GM18868 (cell line): ENCODE measurements at regions not wholly inside any gene's neighbourhood (a gene's known extent, or its start where the extent isn't known, plus 50 kb on each side); places are given as distances from the start of the nearest gene placed in this dataset.
"Not testable (repeated sequence)": the region's sequence is repeated elsewhere in the genome, so short reads cannot be mapped to it uniquely, and the experiment has no call there.

ENCODE experiments used
- ATAC-seq: cut with Tn5 transposase; IDR thresholded peaks from one replicate; pipeline ENCODE4 v1.9.1; 2021; ENCODE audit warnings: mild to moderate bottlenecking, moderate library complexity; ENCODE audit not compliant: unreplicated experiment

DNA sequence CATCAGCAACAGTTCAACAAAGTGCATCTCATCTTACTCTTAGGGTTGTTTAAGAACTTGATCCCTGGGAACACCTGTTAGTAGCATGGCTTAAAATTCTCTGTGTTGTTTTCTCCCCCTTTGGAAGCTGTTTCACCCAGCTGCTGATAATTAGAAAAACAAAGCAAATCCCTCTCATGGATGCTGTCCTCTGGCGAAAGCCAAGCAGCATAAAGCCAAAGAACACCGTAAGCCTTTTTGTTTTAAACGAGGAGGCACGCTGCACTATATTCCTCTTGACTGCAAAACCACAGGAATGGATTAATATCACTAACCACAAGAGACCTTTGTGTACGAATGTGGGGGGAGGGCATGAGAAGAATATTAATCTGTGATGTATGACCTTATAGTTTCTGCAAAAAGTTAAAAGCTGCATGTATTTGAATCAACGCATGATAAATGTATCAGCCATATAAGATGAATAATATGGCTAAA lies 923.2 kb downstream of the LTN1 start:
- ATAC-seq = no peak

DNA sequence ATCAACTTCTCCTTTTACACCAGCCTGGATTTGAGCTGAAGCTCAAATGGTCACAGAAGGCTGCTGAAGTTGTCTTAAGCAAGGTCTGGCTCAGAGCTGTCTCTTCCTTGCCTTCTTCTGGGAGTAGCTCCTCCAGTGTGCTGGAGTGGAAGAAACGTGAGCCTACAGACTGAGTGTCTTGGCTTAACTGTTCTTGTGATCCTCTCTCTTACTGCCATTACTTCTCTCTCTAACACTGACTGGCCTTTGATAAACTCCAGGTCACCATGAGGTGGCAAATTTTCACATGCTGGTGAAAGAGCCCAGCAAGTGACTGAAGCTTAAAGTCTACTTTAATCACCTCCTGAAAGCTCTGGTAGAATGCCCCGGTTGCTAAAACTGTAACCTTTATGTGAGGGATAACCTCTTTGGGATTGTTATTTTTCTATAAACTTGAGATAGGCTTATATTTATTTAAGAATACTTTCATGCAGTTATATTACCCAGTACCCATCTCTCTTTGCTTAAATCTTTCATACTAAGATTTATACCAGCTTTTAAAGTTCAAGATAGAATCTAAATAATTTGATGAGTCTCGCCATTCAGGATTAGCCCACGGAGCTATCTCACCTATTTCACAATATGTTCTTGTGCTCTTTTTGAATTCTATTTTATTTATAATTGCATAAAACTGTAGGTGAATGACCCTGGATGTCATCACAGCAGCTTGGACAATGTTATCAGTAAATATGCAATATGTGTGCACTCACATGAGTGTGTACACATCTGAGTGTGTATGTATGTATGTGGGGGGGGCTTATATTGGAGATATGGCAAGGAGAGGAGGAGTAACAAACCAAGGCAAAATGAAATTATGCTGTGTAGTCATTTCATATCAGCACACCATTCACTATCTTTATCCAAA lies 924.0 kb downstream of the LTN1 start:
- ATAC-seq = no peak

DNA sequence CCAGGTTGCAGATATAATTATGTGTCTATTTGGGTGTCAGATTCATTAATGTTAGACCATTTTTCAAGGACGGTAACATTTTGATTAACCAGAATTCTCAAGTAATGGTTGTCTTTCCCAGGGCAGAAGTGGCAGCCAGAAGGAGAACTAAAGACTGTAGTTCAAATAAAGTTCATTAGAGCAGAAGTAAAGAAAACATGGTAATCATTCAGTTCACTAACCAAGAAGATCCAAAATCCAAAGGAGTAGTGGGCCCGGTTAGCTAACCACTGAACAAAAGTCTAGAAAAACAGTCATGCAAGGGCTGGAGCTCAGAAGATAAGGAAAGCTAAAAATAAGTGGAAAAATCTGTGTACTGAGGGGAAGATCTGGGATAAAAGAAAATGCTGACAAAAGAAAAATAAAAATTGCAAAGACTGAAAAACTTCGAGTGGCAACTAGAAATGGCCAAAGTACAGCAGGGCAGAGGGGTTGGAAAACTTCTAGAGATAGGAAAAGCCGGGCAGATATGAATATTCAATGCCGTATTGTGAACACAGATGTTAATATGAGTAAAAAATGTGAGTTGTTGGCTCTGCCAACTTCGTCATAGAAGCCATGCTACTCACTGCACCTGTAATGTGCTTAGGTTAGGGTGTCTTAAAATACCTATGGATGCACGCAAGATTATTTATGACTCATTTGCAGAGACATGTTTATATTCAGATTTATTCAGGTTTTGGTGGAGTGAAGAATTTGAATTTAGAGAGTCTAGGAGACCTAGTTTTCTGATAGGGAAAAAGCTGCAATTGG lies 925.9 kb downstream of the LTN1 start:
- ATAC-seq = no peak

DNA sequence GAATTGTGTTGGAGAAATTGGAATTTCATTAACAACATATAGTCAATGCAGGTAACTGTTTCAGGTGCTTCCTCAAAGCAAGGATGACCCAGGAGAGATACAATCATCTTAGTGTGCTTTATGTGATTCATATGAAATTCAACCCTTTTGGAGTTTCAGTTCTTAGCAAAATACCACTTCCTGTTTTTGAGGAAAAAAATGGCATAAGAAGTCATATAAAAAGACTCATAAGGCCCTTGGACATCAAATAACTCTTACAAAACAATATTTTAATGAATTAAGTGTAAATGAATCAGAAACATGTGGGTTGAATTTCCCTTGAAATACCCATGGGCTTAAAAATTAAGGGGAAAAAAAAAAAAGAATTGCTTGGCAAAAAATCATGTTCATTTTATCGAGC lies 926.6 kb downstream of the LTN1 start:
- ATAC-seq = peak; percentile 71

DNA sequence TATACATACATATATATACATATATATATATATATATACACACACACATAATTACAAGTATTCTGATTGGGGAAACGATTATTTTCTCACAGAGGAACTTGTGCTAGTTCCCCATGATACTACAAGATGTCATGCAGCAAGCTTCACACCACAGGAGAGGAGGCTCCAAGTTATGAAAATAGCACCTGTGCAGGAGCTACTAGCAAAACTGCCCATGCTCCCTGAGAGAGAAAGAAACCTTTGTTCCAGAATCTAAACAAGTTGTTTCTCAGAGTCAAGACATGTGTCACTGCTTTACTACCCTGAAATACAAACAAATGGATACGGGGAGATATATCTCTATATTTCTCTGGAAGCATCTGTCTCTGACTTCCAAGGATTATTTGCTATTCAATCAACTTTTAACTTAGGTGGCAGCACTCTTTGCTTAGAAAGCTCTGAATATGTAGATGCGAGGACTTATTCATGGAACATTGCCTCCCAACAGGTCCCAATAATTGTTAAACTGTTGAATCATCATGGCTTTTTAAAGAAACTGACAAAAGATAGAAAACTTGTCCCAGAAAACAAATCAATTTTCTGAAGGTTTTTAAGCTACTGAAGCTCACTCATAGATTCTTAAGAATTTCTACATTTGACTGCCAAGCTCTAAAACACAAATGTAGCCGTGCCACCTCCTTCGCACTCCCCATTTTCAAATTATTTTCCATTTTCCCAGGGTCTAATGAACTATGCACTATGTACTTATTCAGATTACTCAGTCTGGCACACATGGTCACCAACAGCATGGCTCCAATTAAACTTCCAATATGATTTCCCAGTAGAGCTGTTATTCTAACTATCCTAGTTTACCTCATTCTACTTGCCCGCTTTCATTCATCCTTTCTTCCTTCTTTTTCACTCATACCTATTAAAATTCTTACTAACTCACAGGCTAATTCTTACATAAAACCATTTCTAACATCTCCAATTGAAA lies 929.1 kb downstream of the LTN1 start:
- ATAC-seq = no peak

DNA sequence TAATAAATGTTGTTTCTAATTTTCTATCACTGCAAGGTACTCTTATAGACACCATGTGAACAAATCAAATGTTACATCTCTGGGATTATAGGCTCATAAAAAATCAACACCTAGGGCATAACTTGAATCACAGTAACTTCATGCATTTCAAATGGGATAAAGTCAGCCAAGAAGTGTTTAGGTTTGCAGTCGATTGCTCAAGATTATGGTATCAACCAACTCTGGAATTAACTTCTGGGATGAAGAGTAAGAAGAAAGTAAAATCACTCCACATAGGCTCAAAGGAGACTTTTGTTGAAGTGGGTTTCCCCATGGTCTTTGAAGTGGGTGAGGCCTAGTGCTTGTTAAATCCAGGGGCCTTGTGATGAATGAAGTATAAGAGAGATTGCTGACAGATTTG lies 939.7 kb downstream of the LTN1 start:
- not testable (repeated sequence) for ATAC-seq

DNA sequence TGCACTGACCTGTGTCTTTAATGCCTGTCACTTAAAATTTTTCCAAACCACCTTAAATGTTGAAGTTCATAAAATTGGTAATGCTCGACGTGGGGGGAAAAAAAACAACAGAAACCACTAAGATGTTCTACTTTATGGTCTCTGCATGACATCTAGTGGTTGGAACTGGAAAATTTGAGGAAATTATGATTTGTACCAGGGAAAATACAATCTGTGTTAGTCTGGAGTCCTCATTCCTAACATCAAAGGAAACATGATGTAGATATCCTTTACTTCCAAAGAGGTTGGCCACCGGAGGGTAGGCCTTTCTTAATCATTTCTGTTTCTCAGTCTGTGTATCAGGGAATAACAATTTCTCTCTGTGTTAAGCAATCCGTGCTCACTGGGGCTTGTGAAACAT lies 941.0 kb downstream of the LTN1 start:
- ATAC-seq = peak; percentile 64

DNA sequence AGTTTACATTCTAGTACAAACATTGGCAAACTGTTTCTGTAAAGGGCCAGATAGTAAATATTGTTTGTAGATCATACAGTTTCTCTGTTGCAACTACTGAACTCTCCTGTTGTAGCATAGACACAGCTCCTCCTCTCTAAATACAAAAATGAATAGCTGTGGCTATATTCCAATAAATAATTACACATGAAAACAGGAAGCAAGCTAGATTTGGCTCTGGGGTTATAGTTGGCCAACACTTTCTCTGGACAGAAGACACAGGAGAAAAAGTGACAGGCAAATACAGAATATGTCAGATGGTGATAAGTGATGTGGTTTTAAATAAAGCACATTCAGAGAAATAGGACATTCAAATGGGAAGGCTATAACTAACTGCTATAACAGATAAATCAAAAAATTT lies 957.0 kb downstream of the LTN1 start:
- not testable (repeated sequence) for ATAC-seq

DNA sequence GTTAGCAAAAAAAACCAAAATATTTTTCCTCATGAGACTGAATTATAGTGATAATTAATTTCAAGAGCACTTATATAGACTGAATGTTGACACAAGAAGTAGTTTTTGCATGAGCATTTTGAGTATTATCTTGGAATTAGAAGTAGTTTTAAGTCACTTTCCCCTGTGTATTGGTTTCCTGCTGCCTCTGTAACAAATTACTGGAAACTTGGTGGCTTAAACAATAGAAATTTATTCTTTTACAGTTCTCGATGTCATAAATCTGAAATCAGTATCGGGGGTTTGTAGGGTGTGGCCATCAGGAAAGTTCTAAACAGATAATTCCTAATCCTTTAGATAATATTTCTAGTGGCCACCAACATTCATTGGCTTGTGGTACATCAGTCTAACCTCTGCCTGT lies 957.8 kb downstream of the LTN1 start:
- not testable (repeated sequence) for ATAC-seq

DNA sequence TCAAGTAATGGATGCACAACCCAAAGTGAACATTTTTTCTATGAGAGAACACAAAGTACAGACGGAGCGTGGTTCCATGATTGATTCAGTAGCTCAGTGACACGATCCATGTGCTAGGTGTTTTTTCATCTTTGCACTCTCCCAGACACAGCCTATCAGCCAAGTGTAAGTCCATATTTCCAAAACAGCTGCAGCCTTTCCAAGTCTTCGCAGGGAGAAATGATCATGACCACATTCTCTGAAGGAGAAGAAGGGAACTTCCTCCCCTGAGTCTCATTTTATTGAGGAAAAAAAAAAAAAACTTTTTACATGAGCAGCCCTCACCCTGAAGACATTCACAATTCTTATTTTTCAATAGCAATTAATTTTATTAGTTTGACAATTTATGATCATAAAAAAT lies 958.3 kb downstream of the LTN1 start:
- ATAC-seq = not testable (repeated sequence)

DNA sequence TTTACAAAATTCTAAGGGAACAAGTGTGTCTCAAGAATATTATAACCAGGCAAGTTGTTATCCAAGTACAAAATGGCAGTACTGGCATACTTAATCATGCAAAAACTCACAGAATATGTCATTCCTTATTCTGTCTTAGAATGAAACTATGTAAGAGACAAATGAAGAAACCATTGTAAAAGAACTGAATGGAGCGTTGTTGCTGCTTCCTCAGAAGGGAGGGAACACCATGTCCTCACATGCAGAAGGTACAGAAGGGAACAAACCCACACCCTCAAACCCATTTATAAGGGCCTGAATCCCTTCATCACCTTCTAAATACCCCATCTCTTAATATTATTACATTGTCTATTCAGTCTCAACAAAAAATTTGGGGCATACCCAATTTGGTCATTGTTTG lies 960.0 kb downstream of the LTN1 start:
- not testable (repeated sequence) for ATAC-seq

DNA sequence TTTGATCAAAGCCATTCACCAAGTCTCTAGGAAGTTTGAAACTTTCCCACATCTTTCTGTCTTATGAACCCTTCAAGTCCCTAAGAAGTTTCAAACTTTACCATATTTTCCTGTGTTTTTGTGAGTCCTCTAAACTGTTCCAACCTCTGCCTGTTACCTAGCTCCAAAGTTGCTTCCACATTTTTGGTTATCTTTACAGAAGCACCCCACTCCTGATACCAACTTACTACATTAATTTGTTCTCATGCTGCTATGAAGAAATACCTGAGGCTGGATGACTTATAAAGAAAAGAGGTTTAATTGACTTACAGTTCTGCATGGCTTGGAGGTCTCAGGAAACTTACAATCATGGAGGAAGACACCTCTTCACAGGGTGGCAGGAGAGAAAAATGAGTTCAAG lies 961.6 kb downstream of the LTN1 start:
- ATAC-seq = not testable (repeated sequence)

DNA sequence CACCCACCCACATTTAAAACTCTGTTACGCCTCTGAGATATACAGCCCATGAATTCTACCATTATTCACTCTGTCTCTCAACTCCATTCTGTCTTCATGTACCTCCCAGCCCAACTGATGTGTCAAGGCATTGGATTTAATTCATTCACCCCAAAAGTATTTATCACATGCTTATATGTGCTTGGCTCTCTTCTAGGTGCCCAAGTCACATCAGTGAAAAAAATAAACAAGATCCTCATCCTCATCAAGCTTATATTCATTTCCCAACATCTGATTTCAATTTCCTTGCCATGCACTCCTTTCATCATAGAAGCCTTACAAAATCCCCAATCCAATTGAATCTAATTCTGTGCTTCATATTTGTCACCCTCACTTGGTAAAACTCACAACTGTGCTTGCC lies 967.6 kb downstream of the LTN1 start:
- no peak for ATAC-seq

DNA sequence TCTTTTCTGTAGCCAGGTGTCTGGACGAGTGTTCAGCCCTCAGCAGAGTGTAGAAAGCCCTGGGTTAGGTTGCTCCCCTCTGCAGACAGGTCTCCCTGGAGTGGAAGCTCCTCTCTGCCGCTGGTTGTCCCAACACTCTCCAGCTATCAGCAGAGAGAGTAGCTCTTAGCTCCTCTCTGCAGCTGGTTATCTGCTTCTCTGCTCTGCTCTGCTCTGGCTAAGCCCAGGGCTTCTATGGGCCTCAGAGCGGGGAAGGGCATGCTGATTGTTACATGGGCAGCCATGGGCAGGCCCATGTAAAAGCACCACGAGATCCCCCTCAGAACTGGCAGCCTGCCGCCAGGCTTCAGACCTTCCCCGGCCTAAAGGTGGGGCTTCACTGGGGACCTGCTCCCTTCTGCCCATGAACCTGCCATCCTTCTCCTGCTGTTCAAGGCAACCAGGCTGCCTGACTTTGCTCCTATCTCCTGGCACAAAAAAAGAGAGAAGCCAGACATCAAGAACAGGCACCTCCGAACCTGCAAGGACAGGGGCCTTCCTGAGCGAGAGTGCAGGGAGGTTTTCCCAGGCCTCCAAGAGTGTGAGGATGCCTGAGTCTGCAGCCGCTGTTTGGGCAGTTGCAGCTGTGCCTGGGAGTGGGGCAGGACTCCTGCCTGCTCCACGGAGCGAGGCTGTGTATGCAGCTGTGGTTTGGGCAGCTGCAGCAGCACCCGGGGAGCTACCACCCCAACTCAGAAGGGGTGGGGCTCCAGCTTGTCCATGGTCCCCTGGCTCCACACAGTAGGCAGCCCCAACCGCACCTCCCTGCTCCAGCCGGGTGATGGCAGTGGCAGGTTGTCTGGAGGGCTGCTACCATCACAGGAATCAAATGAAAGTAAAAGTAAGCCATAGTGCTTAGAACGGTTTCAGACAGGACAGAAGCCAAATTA lies 973.7 kb downstream of the LTN1 start:
- ATAC-seq = peak; percentile 95

DNA sequence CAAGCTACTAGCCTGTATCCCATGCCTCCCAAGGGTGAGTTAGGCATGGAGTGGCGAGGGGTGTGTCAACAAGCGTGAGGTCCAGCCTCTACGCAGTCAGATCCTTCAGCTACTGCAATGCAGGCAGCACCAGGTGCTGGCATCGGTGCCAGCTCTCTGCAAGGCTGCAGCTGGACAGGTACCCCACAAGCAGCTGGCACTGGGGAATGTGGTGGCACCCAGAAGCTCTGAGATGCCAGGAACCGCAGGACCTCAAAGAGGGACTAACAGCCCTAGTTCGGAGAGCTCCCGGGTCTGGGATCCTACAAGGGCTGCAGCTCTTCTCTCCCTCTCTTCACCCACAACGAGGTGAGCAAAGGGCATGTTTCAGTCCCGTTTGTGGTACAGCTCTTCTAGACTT lies 974.5 kb downstream of the LTN1 start:
- ATAC-seq = no peak

DNA sequence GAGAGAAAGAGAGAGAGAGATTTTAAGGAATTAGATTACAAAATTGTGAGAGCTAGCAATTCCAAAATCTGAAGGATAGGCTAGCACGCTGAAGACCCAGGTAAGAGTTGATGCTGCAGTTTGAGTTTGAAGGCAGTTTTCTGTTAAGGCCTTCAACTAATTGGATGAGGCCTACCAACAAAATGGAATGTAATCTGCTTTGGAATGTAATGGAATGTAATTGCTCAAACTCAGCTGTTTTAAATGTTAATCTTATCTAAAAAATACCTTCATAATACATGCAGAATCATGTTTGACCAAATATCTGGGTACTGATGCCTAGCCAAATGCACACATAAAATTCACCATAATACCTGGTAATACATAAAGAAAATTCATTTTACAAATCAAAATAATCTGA lies 976.1 kb downstream of the LTN1 start:
- ATAC-seq = no peak

DNA sequence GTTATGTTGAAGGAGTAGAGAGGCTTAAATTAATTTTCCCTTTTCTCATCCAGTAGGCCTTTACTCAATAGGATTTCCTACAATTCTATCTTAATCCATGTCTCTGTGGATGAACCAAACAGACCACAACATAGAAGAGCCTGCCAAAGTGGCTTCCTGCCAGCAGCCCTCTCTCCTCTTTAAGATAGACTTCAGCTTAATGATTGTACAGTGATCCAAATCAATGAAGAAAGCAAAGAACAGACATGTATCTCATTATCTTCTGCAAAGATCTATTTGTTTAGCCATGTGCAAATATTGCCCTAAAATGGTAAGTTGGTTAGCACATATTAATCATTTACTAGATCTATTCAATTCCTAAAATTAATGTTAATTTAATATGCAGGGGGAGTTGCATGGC lies 979.6 kb downstream of the LTN1 start:
- not testable (repeated sequence) for ATAC-seq

DNA sequence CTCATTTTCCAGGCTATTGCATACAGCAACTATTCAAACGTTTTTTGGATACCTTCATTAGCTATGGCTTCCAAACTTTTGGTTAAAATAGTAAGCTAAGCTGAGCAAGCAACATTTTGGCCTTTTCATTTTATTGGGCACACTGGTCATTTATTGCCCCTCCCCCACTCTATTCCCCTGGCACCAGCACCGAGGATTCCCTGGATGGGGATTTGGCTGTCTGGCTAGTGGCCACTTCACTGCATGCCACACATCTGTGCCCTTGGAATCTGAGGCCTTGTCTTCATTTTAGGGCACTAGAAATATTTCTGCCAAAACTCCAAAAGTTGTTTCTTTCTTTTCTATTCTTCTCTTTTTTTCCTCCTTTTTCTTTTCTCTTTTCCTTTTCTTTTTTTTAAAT lies 980.7 kb downstream of the LTN1 start:
- not testable (repeated sequence) for ATAC-seq

DNA sequence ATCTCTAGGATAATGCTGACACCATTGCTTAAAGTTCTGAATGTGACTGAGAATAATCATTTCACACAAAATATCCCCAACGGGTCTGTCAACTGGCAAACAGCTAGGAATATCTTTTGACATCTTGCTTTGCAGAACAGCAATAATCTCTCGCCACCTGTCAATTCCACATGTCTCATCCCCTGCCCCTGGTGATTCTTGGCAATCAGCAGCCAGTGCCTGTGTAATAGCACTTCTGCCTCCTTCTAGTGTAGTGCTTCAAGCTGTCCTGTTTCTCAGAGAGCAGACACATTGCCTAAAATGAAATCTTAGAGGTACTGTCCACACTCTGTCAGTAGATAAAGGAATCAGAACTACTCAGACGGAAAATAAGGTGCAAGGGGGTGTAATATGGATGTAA lies 984.4 kb downstream of the LTN1 start:
- ATAC-seq = not testable (repeated sequence)

DNA sequence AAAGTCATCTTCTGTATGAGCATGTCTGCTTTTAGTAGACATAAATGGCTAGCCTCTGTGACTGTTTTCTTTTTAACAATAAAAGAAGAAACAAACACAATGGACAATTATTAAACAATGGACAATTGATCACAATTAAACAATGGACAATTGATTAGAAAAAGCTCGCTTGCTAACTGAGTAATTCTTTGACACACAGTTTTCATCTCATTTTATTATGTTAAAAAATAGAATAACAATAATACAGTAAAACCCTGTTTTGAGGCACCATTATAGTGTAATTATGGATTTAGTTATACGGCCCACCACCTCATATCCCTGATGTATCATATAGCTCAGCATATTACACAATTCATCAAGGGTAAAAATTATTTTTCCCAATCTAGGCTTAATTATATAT lies 989.0 kb downstream of the LTN1 start:
- ATAC-seq = not testable (repeated sequence)
